ENCODE measurements at regions not wholly inside any gene's neighbourhood (a gene's known extent, or its start where the extent isn't known, plus 50 kb on each side); places are given as distances from the start of the nearest gene placed in this dataset.
"Not testable (repeated sequence)": the region's sequence is repeated elsewhere in the genome, so short reads cannot be mapped to it uniquely, and the experiment has no call there.

DNA sequence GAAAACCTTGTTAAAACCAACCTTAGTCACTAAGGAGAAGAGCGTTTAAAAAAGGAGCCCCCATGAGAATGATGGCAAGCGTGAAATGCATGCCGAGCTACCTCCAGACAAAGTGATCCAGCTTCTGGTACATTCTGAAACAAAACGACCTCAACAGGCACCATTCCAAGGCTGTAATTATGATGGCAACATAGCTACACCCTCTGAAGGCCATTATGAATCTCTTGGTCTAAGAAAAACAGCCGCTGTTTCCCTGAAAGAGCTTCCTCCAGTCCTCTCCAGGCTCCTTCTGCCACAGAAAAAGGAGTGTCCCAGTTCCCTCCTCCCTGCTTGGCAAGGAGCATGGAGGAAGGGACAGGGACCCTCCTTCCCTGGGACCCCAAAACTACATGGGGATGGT, 50.0 kb upstream of the ABLIM1 start:
- no peak for DNase-seq
- ATAC-seq (ENCODE audit: poor library complexity), result no peak
- intact Hi-C loops (cut with DNase I), result loop anchor here (10.0 kb wide), 1 partner anchor 153 kb away; no protein-coding TSS in a partner anchor

DNA sequence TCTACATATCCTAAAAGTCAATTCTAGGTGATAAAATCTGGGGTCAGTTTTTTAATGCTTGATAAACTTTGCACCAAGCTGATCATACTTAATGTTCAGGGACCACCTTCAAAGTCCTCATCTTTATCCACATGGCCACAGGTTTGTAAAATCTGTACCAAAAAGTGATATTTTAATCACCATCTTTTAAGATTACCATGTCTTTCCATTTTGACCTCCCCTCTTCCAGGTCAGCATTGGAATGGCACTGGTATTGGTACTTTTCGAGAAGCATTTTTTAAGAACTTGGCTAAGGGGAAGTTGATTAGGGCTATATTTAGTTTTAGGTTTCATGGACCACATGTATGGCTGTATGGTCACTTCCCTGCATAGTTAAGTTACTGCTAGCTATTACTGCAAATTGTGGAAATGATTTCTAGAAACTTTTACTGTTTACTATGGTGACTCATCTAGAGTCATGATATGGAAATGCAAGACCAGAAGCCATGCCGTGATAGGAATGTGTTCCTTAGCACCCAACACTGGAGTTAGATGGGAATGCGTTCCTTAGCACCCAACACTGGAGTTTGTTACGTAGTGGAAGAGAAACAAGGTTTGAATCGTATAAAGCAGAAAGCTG, 50.8 kb upstream of the ABLIM1 start:
- DNase-seq, result no peak
- intact Hi-C loops (cut with DNase I), result loop anchor here (10.0 kb wide), 1 partner anchor 154 kb away; no protein-coding TSS in a partner anchor
- ATAC-seq (ENCODE audit: poor library complexity), result no peak

DNA sequence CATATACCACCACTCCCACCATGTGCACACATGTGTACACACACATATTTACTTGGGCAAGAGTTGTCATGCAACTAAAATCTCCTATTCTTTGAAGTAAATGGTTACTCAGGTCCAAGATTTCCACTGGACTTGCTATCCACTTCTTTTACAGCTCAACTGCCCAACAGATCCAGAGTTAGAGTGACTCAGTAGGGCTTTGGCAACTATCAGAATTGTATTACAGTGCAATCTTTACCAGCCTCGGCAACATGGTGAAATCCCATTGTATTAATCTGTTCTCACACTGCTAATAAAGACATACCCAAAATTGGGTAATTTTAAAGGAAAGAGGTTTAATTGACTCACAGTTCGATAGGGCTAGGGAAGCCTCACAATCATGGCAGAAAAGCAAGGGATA, 51.9 kb upstream of the ABLIM1 start:
- intact Hi-C loops (cut with DNase I), result loop anchor here (10.0 kb wide), 1 partner anchor 155 kb away; no protein-coding TSS in a partner anchor
- no peak for DNase-seq
- no peak for ATAC-seq (ENCODE audit: poor library complexity)

DNA sequence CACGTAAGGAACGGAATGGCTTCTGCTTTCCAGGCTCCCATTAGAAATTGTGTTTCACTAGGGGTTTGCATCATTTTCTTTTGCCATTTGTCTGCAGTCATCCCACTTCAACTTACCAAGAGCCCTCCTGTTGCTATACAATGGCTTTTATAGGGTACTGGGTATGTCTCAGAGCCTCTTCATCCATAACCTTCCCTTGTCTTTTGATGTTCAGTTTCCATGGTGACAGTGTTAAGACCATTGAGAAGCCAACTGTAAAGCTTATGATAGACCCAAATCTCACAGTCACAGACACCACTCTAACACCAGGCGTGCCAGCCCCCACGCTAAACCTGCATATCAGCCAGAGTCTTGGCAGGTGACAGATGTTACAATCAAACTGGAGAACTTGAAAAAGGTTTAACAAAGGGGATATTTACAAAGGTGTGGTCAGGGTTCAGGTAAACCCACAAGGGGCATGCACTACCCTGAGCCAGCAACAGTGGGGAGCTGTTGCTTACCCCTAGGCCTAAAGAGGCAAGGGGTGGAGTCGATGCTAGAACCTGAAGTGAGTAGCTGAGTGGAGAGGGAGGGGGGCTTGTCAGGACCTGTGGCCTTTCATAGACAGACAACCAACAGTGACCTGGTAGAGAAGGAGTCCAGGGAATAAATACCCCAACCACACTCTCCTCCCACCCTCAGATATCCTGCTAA, 53.2 kb upstream of the ABLIM1 start:
- intact Hi-C loops (cut with DNase I), result no loop called here
- no peak for ATAC-seq (ENCODE audit: poor library complexity)
- no peak for DNase-seq

DNA sequence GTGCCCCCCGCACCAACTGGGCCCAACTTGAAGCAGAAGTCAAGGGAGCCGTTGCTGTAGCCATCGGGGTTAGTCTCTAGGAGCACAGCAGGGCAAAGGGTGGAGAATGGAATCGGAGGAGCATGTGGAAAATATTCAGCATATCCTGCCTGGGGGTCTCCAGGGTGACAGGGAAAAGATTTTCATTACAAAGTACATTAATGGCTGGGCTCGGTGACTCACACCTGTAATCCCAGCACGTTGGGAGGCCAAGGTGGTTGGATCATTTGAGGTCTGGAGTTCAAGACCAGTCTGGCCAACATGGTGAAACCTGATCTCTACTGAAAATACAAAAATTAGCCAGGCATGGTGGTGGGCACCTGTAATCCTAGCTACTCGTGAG, 53.8 kb upstream of the ABLIM1 start:
- DNase-seq (no peak), ATAC-seq (ENCODE audit: poor library complexity) (no peak)
- intact Hi-C loops (cut with DNase I), result no loop called here

DNA sequence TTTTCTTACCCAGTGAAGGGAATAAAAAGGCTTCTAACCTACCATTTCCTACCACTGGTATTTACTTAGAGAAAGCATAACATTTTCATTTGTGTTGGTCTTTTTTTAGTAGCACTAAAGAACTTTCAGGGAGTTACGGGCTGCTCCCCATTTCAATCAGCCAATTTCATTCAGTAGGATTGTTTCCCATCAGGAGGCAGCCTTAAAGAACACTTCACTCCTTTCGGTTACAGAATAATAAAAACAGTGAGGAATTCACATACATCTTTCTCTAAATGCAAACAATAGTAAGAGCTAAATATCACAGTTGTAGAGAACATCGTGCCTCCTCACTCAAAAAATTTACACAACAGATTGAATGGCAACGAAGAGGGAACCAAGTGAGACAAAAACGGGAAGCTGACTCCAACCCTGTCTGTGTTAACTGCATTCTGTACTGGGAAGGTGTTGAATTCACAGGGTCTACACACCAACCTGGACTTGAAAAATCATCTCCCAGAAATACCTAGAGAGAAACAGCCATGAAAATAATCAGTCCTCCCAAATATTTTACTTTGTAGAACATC, 55.5 kb upstream of the ABLIM1 start:
- ATAC-seq (ENCODE audit: poor library complexity), result peak; percentile 12
- no peak for DNase-seq
- intact Hi-C loops (cut with DNase I), result no loop called here

DNA sequence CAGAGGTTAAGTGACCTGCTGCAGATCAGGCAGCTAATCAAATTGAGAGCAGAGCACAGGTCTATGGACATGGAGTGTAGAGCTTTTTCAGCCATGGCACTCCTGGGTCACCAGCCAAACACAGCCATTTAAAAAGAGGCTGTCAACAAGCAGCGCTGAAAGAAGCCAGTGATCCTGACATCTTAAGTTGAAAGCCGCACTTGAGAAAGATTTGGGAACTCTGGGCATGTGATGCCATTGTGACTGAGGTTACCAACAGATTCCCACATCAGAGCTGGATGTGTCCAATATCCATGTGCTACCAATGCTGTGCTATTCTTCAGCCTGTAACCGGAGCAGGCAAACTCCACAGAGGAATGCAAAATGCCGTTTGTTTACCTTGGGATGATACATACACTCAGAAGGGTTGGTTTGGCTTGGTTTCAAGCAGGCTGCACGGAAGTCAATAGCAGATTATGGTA, 56.2 kb upstream of the ABLIM1 start:
- ATAC-seq (ENCODE audit: poor library complexity) (peak; percentile 89), DNase-seq (peak; percentile 53)
- intact Hi-C loops (cut with DNase I), result no loop called here

DNA sequence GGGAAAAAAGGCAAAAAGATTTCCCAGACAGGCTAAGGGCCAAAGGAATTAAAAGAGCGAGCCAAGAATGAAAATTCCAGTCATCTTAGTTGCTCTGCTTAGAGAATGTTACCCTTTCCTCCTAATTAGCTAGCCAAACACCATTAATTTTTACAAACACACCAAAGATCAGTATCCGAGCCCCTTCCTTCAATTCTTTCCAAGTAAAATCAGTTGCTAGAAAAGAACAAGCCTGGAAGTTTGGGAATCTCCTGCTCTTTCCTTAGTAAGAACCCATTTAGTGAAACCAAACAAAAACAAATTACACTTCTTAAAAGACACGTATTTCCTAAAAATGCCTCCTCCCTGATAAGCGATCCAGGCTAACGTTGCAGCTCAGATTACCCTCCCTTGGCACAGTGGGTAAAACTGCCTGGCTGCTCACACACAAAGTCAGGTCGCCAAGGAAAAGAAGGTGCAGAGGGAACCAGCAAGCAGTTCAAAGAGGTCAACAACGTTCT, 57.1 kb upstream of the ABLIM1 start:
- DNase-seq, result no peak
- ATAC-seq (ENCODE audit: poor library complexity), result no peak

DNA sequence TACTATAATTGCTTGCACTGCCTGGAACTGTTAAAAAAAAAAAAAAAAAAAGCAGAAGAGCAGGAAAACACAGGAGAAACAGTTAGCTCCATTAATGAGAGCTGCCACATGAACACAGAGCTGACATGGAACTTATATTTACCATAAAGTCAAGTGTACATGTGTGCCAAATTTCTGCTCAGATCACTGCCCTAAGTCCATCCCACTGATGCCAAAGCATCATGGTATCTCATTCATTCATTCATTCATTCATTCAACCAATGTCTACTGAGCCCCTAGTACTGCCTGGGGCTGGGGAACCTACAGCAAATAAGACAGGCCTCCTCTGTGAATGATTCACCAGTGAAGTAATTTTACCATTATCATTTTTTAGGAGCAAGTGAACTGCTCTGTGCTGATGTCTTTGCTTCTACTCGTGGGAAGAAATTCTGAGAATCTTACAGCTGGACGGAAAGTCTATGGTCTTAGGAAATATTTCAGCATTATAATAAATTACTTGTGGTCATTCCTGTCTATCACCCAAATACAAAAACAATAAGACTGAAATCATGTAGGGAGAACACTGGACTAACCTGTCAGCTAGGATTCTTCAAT, 58.8 kb upstream of the ABLIM1 start:
- intact Hi-C loops (cut with DNase I), result no loop called here
- DNase-seq (no peak), ATAC-seq (ENCODE audit: poor library complexity) (no peak)

More for the DNA sequence above, 57.1 kb upstream of the ABLIM1 start:
- intact Hi-C loops (cut with DNase I), result no loop called here

DNA sequence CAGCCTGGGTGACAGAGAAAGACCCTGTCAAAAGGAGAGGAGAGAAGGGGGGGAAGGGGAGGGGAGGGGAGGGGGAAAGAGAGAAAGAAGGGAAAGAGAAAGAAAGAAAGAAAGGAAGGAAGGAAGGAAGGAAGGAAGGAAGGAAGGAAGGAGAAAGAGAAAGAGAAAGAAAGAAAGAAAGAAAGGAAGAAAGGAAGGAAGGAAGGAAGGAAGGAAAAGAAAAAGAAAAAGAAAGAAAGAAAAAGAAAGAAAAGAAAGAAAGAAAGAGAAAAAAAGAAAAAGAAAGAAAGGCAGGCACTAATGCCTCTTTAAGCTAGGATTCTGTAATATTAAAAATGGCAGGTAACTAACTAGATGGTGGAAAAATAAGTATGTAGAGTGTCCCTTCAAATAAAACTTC, 59.8 kb upstream of the ABLIM1 start:
- not testable (repeated sequence) for DNase-seq

DNA sequence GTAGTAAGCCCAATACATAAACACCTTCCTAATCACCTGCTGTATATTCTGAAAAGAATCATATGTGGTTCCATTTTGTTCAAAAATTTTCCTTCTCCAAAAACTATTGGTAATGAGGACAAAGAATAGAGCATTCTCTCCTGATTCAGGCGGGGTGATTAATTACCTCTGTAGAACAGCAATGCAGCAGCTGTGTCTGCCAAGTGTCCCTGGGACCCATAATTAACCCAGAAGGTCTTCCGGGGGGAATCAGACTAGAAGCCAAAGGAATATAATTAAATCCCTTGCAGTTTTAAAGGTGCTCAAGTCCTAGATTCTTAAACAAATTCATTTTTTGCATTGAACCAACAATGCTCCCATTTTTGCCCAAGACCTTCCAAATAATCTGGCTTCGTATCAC, 60.3 kb upstream of the ABLIM1 start:
- intact Hi-C loops (cut with DNase I), result no loop called here
- ATAC-seq (ENCODE audit: poor library complexity) (no peak), DNase-seq (no peak)

More for the DNA sequence above, 59.8 kb upstream of the ABLIM1 start:
- ATAC-seq (ENCODE audit: poor library complexity); intact Hi-C loops (cut with DNase I): not testable (repeated sequence)

DNA sequence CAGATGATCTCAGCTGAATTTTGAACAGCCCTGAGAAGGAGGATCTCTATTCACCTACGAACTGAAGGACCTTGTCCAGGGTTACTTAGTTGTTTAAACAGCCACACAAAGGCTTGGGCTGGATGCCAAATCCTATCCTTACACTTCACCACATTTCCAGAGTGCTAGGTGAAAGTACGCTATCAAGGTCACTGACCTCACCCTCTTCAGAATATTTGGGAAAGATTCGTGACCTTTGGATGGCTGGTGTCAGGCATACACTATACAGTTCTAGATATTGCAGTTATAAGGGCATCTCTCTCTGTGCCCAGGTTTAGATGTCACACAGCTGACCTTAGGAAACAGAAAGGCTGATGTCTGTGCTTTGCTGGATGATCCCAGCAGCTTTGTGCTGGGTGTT, 61.2 kb upstream of the ABLIM1 start:
- intact Hi-C loops (cut with DNase I), result no loop called here
- DNase-seq (no peak), ATAC-seq (ENCODE audit: poor library complexity) (peak; percentile 73)

DNA sequence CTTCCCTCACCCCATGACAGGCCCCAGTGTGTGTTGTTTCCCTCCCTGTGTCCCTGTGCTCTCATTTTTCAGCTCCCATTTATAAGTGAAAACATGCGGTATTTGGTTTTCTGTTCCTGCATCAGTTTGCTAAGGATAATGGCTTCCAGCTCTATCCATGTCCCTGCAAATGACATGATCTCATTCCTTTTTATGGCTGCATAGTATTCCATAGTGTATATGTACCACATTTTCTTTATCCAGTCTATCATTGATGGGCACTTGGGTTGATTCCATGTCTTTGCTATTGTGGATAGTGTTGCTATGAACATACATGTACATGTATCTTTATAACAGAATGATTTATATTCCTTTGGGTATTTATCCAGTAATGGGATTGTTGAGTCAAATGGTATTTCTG, 61.9 kb upstream of the ABLIM1 start:
- intact Hi-C loops (cut with DNase I); DNase-seq; ATAC-seq (ENCODE audit: poor library complexity): not testable (repeated sequence)

DNA sequence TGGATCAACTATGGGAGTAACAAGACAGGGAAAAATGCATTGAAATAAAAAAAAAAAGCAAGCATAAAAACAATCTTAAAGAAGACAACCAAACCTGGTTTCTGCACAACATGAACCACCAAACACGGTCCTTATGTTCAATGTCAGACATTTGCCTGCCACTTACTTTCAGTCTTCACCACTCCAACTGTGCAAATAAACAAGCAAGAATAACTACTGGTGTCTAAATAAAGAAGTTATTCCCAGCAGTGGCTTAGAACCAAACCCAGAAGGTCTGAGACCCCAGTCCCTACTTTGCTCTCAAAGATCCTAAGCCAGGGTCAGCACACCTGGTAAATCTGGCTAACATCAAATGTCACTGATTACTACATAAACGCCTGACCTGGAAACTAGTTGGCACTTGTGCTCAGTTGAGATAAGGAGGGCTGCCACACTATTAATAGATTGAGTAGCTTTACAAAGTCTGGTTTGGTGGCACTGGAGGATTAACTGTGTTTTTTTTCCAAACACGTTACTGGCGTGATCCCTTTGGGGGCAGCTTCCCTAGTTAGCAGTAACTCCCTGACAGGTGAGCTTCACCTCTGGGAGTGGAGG, 62.7 kb upstream of the ABLIM1 start:
- intact Hi-C loops (cut with DNase I), result no loop called here

DNA sequence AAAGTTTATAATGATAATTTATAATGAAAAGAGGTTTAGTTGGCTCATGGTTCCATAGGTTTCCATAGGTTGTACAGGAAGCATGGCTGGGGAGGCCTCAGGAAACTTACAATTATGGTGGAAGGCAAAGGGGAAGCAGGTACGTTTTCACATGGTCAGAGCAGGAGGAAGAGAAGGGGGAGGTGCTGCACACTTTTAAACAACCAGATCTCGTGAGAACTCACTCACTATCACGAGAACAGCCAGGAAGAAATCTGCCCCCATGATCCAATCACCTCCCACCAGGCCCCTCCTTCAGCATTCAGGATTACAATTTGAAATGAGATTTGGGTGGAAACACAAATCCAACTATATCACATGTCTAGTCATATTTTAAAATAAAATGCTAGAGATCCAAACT, 64.1 kb upstream of the ABLIM1 start:
- intact Hi-C loops (cut with DNase I); ATAC-seq (ENCODE audit: poor library complexity): not testable (repeated sequence)

More for the DNA sequence above, 62.7 kb upstream of the ABLIM1 start:
- ATAC-seq (ENCODE audit: poor library complexity) (peak; percentile 79), DNase-seq (no peak)

DNA sequence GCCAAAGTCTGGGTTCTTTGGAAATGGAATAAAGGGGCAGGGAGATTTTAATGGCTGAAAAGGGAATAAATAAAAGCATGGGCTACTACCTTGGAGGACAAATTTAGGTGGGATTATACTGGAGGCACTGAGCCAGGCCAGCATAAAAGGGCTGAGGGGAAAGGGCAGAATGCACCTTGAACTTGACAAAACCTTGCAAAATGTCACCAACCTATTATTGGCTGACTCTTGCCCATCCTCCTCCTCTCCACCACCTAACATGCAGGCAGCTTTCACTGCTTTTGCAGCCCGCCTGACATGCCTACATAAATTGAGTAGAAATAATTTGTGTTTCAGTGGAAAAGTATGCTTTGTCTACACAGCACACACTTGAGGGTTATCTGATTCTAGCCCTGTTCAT, 65.3 kb upstream of the ABLIM1 start:
- intact Hi-C loops (cut with DNase I), result no loop called here
- ATAC-seq (ENCODE audit: poor library complexity) (no peak), DNase-seq (no peak)

More for the DNA sequence above, 64.1 kb upstream of the ABLIM1 start:
- DNase-seq, result not testable (repeated sequence)

DNA sequence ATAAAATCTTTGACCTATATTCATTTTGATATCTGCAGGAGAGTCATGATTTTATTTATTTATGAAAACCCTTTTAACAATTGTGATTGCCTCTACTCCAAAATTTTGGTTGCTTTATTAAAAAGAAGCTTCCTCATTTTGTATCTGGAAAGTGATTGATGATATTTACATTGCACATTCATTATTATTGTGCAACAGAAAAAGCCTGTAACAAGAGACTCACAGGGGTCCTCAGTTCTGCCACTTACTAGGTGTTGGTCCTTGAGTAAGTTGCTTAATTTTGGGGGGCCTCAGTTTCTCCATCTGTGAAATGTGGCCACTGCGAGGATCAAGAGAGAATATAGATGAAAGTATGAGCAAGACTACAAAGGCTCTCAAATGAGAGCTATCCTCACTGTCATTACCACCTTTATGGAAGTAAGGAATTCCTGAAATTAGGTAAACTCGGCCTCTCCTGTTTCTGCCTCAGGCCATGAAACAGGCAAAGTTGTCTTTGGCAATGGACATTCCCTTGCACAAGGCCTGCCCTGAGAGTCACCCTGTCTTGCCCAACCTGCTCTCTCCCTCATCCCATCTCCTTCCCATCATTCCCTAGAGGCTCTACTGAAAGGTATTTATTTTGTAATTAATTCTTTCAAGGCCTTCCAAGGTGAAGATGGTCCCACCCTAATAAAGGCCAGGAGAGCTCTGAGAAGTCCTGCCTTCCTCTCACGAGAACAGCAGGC, 66.1 kb upstream of the ABLIM1 start:
- ATAC-seq (ENCODE audit: poor library complexity) (no peak), DNase-seq (no peak)
- intact Hi-C loops (cut with DNase I), result no loop called here

DNA sequence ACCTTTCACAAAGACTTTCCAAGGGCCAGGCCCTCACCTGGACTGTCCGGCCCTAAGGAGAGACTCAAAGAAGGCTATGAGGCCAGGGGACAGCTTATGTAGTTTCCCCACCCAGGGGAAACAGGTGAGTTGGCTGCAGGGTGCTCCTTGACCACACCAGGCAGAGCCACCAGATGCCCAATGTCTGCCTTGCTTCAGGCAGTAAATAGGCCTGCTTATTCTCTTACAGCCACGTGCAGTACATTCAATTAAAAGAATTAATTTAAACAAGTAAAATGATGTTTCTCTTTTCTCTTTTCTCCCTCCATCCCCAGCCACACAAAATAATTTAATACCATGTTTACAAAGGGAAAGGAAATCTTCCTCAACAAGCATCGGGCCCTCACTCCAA, 66.6 kb upstream of the ABLIM1 start:
- ATAC-seq (ENCODE audit: poor library complexity) (no peak), DNase-seq (no peak)
- intact Hi-C loops (cut with DNase I), result loop anchor here (5.0 kb wide), 1 partner anchor 43 kb away; no protein-coding TSS in a partner anchor

Data from Right ventricle myocardium superior (tissue), 1 donor.